ENCODE measurements at regions not wholly inside any gene's neighbourhood (a gene's known extent, or its start where the extent isn't known, plus 50 kb on each side); places are given as distances from the start of the nearest gene placed in this dataset.

DNA sequence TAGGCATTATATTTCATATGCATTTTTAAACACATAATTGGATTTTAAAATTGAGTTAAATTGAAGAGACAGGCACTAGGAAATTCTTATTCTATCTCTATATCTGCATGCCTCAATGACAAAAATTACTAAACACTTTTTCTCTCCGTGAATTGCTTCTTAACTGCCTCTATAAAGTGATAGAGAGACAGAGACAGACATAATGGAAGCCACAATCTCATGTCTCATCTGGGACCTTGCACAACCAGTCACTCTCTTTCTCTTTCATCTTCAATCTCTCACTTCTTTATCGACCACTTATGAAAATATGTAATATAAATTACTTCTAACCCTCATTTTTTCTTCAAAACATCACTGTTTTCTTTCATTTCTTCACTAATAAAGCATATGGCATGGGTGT is 238.9 kb upstream of the ZNF804A start (continued):
- TF ChIP-seq, protein P1, sequence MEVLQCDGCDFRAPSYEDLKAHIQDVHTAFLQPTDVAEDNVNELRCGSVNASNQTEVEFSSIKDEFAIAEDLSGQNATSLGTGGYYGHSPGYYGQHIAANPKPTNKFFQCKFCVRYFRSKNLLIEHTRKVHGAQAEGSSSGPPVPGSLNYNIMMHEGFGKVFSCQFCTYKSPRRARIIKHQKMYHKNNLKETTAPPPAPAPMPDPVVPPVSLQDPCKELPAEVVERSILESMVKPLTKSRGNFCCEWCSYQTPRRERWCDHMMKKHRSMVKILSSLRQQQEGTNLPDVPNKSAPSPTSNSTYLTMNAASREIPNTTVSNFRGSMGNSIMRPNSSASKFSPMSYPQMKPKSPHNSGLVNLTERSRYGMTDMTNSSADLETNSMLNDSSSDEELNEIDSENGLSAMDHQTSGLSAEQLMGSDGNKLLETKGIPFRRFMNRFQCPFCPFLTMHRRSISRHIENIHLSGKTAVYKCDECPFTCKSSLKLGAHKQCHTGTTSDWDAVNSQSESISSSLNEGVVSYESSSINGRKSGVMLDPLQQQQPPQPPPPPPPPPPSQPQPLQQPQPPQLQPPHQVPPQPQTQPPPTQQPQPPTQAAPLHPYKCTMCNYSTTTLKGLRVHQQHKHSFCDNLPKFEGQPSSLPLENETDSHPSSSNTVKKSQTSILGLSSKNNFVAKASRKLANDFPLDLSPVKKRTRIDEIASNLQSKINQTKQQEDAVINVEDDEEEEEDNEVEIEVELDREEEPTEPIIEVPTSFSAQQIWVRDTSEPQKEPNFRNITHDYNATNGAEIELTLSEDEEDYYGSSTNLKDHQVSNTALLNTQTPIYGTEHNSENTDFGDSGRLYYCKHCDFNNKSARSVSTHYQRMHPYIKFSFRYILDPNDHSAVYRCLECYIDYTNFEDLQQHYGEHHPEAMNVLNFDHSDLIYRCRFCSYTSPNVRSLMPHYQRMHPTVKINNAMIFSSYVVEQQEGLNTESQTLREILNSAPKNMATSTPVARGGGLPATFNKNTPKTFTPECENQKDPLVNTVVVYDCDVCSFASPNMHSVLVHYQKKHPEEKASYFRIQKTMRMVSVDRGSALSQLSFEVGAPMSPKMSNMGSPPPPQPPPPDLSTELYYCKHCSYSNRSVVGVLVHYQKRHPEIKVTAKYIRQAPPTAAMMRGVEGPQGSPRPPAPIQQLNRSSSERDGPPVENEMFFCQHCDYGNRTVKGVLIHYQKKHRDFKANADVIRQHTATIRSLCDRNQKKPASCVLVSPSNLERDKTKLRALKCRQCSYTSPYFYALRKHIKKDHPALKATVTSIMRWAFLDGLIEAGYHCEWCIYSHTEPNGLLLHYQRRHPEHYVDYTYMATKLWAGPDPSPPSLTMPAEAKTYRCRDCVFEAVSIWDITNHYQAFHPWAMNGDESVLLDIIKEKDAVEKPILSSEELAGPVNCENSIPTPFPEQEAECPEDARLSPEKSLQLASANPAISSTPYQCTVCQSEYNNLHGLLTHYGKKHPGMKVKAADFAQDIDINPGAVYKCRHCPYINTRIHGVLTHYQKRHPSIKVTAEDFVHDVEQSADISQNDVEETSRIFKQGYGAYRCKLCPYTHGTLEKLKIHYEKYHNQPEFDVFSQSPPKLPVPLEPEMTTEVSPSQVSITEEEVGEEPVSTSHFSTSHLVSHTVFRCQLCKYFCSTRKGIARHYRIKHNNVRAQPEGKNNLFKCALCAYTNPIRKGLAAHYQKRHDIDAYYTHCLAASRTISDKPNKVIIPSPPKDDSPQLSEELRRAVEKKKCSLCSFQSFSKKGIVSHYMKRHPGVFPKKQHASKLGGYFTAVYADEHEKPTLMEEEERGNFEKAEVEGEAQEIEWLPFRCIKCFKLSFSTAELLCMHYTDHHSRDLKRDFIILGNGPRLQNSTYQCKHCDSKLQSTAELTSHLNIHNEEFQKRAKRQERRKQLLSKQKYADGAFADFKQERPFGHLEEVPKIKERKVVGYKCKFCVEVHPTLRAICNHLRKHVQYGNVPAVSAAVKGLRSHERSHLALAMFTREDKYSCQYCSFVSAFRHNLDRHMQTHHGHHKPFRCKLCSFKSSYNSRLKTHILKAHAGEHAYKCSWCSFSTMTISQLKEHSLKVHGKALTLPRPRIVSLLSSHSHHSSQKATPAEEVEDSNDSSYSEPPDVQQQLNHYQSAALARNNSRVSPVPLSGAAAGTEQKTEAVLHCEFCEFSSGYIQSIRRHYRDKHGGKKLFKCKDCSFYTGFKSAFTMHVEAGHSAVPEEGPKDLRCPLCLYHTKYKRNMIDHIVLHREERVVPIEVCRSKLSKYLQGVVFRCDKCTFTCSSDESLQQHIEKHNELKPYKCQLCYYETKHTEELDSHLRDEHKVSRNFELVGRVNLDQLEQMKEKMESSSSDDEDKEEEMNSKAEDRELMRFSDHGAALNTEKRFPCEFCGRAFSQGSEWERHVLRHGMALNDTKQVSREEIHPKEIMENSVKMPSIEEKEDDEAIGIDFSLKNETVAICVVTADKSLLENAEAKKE (CRISPR knock-in tag; IDR thresholded peaks at IDR 0.05), result no peak

DNA sequence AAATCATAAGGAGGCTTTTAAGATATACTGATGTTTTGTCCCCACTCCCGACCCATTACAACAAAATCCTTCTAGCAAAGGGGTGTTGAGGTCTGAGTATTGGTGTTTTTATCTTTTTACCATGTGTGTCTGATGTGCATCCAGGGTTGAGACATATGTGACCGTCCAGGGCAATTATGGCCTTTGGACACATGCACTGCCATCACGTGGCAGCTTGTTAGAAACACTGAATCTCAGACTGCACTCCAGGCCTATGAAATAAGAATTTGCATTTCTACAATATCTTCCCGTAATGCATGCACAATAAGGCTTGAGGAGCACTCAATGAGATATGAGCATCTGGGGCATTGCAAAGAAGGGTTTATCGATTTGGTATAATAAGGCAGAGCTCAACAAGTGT is 235.1 kb upstream of the ZNF804A start:
- H3K79me2 ChIP-seq (replicated peaks; ENCODE audit: insufficient read depth), result no peaks in the 10 kb centered on the region
- ATAC-seq (no peak), DNase-seq (ENCODE audit: low spot score) (no peak)
- no peak overlapping the region for H3K4me3 ChIP-seq
- H3K27ac ChIP-seq (ENCODE audit: low read depth), result no peak overlapping the region
- H4K20me1 ChIP-seq (replicated peaks; ENCODE audit: insufficient read depth), result no peaks in the 10 kb centered on the region
- no peak overlapping the region for H3K27ac Mint-ChIP-seq
- no peaks in the 10 kb centered on the region for H3K4me1 ChIP-seq (ENCODE audit: insufficient read depth)
- H3K4me3 Mint-ChIP-seq, result no peak overlapping the region
- H3K9me2 ChIP-seq (ENCODE audit: insufficient read depth), result no peaks in the 10 kb centered on the region
- no peak overlapping the region for H3K4me2 ChIP-seq
- H3K36me3 Mint-ChIP-seq (ENCODE audit: low read depth), result no peaks in the 10 kb centered on the region
- H2AFZ ChIP-seq, result no peak overlapping the region
- no peaks in the 10 kb centered on the region for H3F3A ChIP-seq (replicated peaks; ENCODE audit: low read depth)
- no peaks in the 10 kb centered on the region for H3K4me1 Mint-ChIP-seq
- no peaks in the 10 kb centered on the region for H3K9me3 Mint-ChIP-seq
- H3K36me3 ChIP-seq (ENCODE audit: insufficient read depth), result no peaks in the 10 kb centered on the region
- H3K27me3 Mint-ChIP-seq (ENCODE audit: insufficient read depth, low read depth, poor library complexity), result no peaks in the 10 kb centered on the region
- H3K27me3 ChIP-seq (ENCODE audit: insufficient read depth), result no peaks in the 10 kb centered on the region
- no peak for TF ChIP-seq JUNB (IDR thresholded peaks at IDR 0.05; ENCODE audit: unreplicated experiment)
- TF ChIP-seq, protein P2, sequence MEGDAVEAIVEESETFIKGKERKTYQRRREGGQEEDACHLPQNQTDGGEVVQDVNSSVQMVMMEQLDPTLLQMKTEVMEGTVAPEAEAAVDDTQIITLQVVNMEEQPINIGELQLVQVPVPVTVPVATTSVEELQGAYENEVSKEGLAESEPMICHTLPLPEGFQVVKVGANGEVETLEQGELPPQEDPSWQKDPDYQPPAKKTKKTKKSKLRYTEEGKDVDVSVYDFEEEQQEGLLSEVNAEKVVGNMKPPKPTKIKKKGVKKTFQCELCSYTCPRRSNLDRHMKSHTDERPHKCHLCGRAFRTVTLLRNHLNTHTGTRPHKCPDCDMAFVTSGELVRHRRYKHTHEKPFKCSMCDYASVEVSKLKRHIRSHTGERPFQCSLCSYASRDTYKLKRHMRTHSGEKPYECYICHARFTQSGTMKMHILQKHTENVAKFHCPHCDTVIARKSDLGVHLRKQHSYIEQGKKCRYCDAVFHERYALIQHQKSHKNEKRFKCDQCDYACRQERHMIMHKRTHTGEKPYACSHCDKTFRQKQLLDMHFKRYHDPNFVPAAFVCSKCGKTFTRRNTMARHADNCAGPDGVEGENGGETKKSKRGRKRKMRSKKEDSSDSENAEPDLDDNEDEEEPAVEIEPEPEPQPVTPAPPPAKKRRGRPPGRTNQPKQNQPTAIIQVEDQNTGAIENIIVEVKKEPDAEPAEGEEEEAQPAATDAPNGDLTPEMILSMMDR (conservative IDR thresholded peaks at IDR 0.05; ENCODE audit: low read depth in 2 of 2), result 0 out of 4 replicates have a peak, but pooled peaks of 1 of the 2 experiments have one; percentile 3

Measured in GM23338 (cell line).